CD4-positive, alpha-beta T cell (primary cell): ENCODE measurements at regions not wholly inside any gene's neighbourhood (a gene's known extent, or its start where the extent isn't known, plus 50 kb on each side); places are given as distances from the start of the nearest gene placed in this dataset.

Experiments used
- ATAC-seq: fragments of 200-7000 bp; cut with Tn5 transposase; one replicate; pipeline ENCODE4 v1.10.0; 2022; ENCODE audit warnings: mild to moderate bottlenecking; ENCODE audit not compliant: poor library complexity
- CTCF ChIA-PET: fragments of 350-600 bp; sonication (Branson Sonifier 250); formaldehyde crosslinking; loops from one replicate; lab custom pipeline; 2021; ENCODE audit warnings: antibody characterized with exemption, inconsistent platforms; lab: Charles Lee
- POLR2A ChIA-PET: fragments of 350-600 bp; sonication (Branson Sonifier 250); formaldehyde crosslinking; loops from one replicate; lab custom pipeline; 2021; ENCODE audit warnings: antibody characterized with exemption, inconsistent platforms; lab: Charles Lee
- DNase-seq, 14 experiments: peaks; one replicate each; pipeline ENCODE4 v3.0.0-alpha.2; 2013 to 2020; ENCODE audit warnings: mixed read lengths in 2 of 14
- H3K27ac ChIP-seq, 2 donors: one replicate each; pipeline versions ENCODE4 v1.5.1 to v1.7.0; 2013; ENCODE audit warnings: low read length in 2 of 2, low read depth in 1 of 2, mild to moderate bottlenecking in 1 of 2
- H3K27me3 ChIP-seq, 2 experiments: 1 replicate in 1 of 2; 2 replicates in 1 of 2; pipeline versions ENCODE4 v1.6.1 to v1.7.0; 2013; ENCODE audit warnings: low read length in 2 of 2, control low read depth in 1 of 2, mild to moderate bottlenecking in 1 of 2, moderate library complexity in 1 of 2; ENCODE audit not compliant: insufficient read depth in 2 of 2, control insufficient read depth in 1 of 2
- H3K36me3 ChIP-seq: one replicate; pipeline ENCODE4 v1.6.1; 2013; ENCODE audit warnings: low read length, control low read depth; ENCODE audit not compliant: insufficient read depth
- H3K4me1 ChIP-seq: one replicate; pipeline ENCODE4 v1.6.1; 2013; ENCODE audit warnings: low read length, control low read depth; ENCODE audit not compliant: insufficient read depth
- H3K4me3 ChIP-seq: one replicate; pipeline ENCODE4 v1.5.1; 2013; ENCODE audit warnings: mild to moderate bottlenecking, low read length, moderate library complexity
- H3K9me3 ChIP-seq, 2 experiments: 1 replicate in 1 of 2; 2 replicates in 1 of 2; pipeline versions ENCODE4 v1.6.1 to v1.7.0; 2013; ENCODE audit warnings: low read length in 2 of 2, mild to moderate bottlenecking in 2 of 2, control low read depth in 1 of 2, moderate library complexity in 1 of 2; ENCODE audit not compliant: control insufficient read depth in 1 of 2, insufficient read depth in 1 of 2
- H3K27ac Mint-ChIP-seq: one replicate; pipeline ENCODE4 v1.8.0; 2020; ENCODE audit warnings: mixed read lengths
- H3K27me3 Mint-ChIP-seq: one replicate; pipeline ENCODE4 v1.8.0; 2021; ENCODE audit warnings: mixed read lengths
- H3K36me3 Mint-ChIP-seq: one replicate; pipeline ENCODE4 v1.8.0; 2021; ENCODE audit warnings: low read depth, mixed read lengths
- H3K4me1 Mint-ChIP-seq: one replicate; pipeline ENCODE4 v1.8.0; 2021; ENCODE audit warnings: low read depth, mixed read lengths
- H3K4me3 Mint-ChIP-seq: one replicate; pipeline ENCODE4 v1.8.0; 2020; ENCODE audit warnings: mild to moderate bottlenecking, mixed read lengths
- H3K9me3 Mint-ChIP-seq: one replicate; pipeline ENCODE4 v1.8.0; 2020; ENCODE audit warnings: mixed read lengths
- CTCF ChIP-seq: fragments of 200-600 bp; IDR thresholded peaks from one replicate; pipeline ENCODE4 v1.8.0; 2022; ENCODE audit warnings: antibody characterized with exemption, mild to moderate bottlenecking
- intact Hi-C, 2 experiments: fragments of 100-400 bp; cut with DNase I in 1 of 2; cut with micrococcal nuclease in 1 of 2; formaldehyde crosslinking; loops; one replicate each; pipeline versions ENCODE4 v1.15.1 to v1.9.0; 2023 to 2025; cut with DNase I, micrococcal nuclease

GRCh38 chr7:24199978-24200377, 84.0 kb upstream of the NPY start:
- H3K36me3 Mint-ChIP-seq: no peaks in the 10 kb centered on the region

GRCh38 chr7:24200407-24200966, 83.5 kb upstream of the NPY start:
- H3K27ac ChIP-seq: no peak overlapping the region
- H3K27me3 ChIP-seq: no peaks in the 10 kb centered on the region
- Mint-ChIP-seq H3K9me3 (no peaks in the 10 kb centered on the region), H3K36me3 (no peaks in the 10 kb centered on the region), H3K4me3 (no peak overlapping the region), H3K27me3 (no peaks in the 10 kb centered on the region), H3K27ac (no peak overlapping the region), H3K4me1 (peaks cover 17% of the 10 kb centered on the region)
- intact Hi-C loops: no loop called here
- no peaks in the 10 kb centered on the region for H3K36me3 ChIP-seq
- H3K9me3 ChIP-seq: no peaks in the 10 kb centered on the region
- H3K4me1 ChIP-seq: peaks cover 7% of the 10 kb centered on the region
- DNase-seq: no peak
- H3K4me3 ChIP-seq: no peak overlapping the region
- ATAC-seq: no peak
- POLR2A ChIA-PET: interaction anchor here (1.6 kb wide), 1 partner anchor 27 kb away, joined by 4 read pairs; no protein-coding TSS in a partner anchor
- CTCF ChIA-PET: no interaction called here
- no peak for TF ChIP-seq CTCF

More at GRCh38 chr7:24199978-24200377, 84.0 kb upstream of the NPY start:
- H3K4me1 Mint-ChIP-seq: peaks cover 17% of the 10 kb centered on the region
- no peaks in the 10 kb centered on the region for H3K27me3 Mint-ChIP-seq
- intact Hi-C loops: no loop called here
- Histone ChIP-seq H3K4me3 (no peak overlapping the region), H3K27me3 (no peaks in the 10 kb centered on the region), H3K27ac (no peak overlapping the region), H3K9me3 (no peaks in the 10 kb centered on the region), H3K36me3 (no peaks in the 10 kb centered on the region), H3K4me1 (peaks cover 7% of the 10 kb centered on the region)
- peak overlapping the region; percentile 11 for H3K4me3 Mint-ChIP-seq
- peak; percentile 86 for ATAC-seq
- H3K27ac Mint-ChIP-seq: no peak overlapping the region
- no peak for TF ChIP-seq CTCF
- H3K9me3 Mint-ChIP-seq: no peaks in the 10 kb centered on the region
- peak in 3 of 14 experiments; percentile 45 to 62 (median 57) for DNase-seq
- POLR2A ChIA-PET: interaction anchor here (1.6 kb wide), 1 partner anchor 28 kb away, joined by 4 read pairs; no protein-coding TSS in a partner anchor
- CTCF ChIA-PET: no interaction called here

GRCh38 chr7:24201226-24201625, 82.8 kb upstream of the NPY start:
- Mint-ChIP-seq H3K27me3 (no peaks in the 10 kb centered on the region), H3K9me3 (no peaks in the 10 kb centered on the region), H3K4me1 (peaks cover 17% of the 10 kb centered on the region), H3K27ac (no peak overlapping the region), H3K36me3 (no peaks in the 10 kb centered on the region), H3K4me3 (no peak overlapping the region)
- Histone ChIP-seq H3K27ac (no peak overlapping the region), H3K36me3 (no peaks in the 10 kb centered on the region), H3K4me1 (peaks cover 7% of the 10 kb centered on the region), H3K27me3 (no peaks in the 10 kb centered on the region), H3K4me3 (no peak overlapping the region), H3K9me3 (no peaks in the 10 kb centered on the region)
- no peak for TF ChIP-seq CTCF
- ChIA-PET POLR2A (no interaction called here), CTCF (no interaction called here)
- intact Hi-C loops: no loop called here
- DNase-seq (no peak), ATAC-seq (no peak)
